DOHH2 (cell line): ENCODE measurements at regions not wholly inside any gene's neighbourhood (a gene's known extent, or its start where the extent isn't known, plus 50 kb on each side); places are given as distances from the start of the nearest gene placed in this dataset.

Source experiments
- EZH2phosphoT487 ChIP-seq: fragments of 200-600 bp; sonication (generic); IDR thresholded peaks from 2 replicates; pipeline ENCODE4 v1.6.1; 2017; ENCODE audit warnings: borderline replicate concordance, mild to moderate bottlenecking, antibody characterized with exemption, low read length, moderate library complexity, mixed read lengths
- TF ChIP-seq, protein P1 (sequence below): fragments of 200-600 bp; sonication (generic); IDR thresholded peaks from one replicate; pipeline ENCODE4 v1.5.1; 2014; ENCODE audit warnings: antibody characterized with exemption, mild to moderate bottlenecking, low read depth, low read length; ENCODE audit not compliant: poor library complexity, severe bottlenecking

DNA sequence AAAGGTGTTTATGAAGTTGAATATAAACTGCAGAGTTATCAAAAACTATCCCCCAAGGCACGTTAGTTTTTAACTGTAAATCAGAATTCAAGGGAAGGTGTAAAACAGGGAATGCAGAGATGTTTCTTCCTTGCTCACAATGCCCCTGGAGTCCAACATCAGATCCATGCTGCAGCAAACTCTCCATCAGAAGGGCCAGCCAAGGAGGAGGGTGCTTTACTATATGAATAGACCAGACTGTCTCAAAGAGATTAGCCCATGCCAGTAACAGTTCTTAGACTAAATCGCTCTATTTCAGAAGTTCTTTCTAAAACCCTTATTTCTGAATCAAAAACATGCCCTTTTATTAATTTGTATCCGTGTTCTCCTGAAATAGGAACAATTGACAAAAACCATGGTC, 362.8 kb upstream of the RPS23 start:
- TF ChIP-seq, protein P1, sequence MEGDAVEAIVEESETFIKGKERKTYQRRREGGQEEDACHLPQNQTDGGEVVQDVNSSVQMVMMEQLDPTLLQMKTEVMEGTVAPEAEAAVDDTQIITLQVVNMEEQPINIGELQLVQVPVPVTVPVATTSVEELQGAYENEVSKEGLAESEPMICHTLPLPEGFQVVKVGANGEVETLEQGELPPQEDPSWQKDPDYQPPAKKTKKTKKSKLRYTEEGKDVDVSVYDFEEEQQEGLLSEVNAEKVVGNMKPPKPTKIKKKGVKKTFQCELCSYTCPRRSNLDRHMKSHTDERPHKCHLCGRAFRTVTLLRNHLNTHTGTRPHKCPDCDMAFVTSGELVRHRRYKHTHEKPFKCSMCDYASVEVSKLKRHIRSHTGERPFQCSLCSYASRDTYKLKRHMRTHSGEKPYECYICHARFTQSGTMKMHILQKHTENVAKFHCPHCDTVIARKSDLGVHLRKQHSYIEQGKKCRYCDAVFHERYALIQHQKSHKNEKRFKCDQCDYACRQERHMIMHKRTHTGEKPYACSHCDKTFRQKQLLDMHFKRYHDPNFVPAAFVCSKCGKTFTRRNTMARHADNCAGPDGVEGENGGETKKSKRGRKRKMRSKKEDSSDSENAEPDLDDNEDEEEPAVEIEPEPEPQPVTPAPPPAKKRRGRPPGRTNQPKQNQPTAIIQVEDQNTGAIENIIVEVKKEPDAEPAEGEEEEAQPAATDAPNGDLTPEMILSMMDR = no peak
- no peak for TF ChIP-seq EZH2phosphoT487
